Brain microvascular endothelial cell (primary cell): ENCODE measurements at regions not wholly inside any gene's neighbourhood (a gene's known extent, or its start where the extent isn't known, plus 50 kb on each side); places are given as distances from the start of the nearest gene placed in this dataset.

Experiments
- DNase-seq: peaks from one replicate; pipeline ENCODE4 v3.0.0-alpha.2; 2020
- H3K27ac ChIP-seq: fragments of 250-450 bp; sonication (Bioruptor Pico); 2 replicates; pipeline ENCODE4 v1.5.1; 2020; ENCODE audit warnings: mild to moderate bottlenecking, moderate library complexity
- H3K27me3 ChIP-seq: fragments of 250-450 bp; sonication (Bioruptor Pico); replicated peaks from 2 replicates; pipeline ENCODE4 v1.5.1; 2020; ENCODE audit warnings: mild to moderate bottlenecking
- H3K36me3 ChIP-seq: fragments of 250-450 bp; sonication (Bioruptor Pico); replicated peaks from 2 replicates; pipeline ENCODE4 v1.5.1; 2020; ENCODE audit warnings: mild to moderate bottlenecking
- H3K4me3 ChIP-seq: 2 replicates; pipeline ENCODE4 v1.5.1; 2011; ENCODE audit warnings: low read depth, mild to moderate bottlenecking, control low read depth, low read length, moderate library complexity
- CTCF ChIP-seq: IDR thresholded peaks from 2 replicates; pipeline ENCODE4 v1.5.1; 2011; ENCODE audit warnings: low read depth, mild to moderate bottlenecking, moderate library complexity, low read length, control low read depth, inconsistent platforms; ENCODE audit errors: missing control alignments
- in situ Hi-C: cut with HindIII; loops from 2 replicates; pipeline ENCODE4 v1.10.0; 2017; ENCODE audit warnings: low sequenced_read_pairs, low pct_ligation_motif_present

- H3K27ac ChIP-seq: no peak overlapping the region
- no peak for TF ChIP-seq CTCF
- no peak for DNase-seq
- no peak overlapping the region for H3K4me3 ChIP-seq
- no peaks in the 10 kb centered on the region for H3K27me3 ChIP-seq
- in situ Hi-C loops: no loop called here
- no peaks in the 10 kb centered on the region for H3K36me3 ChIP-seq
These were observed 276.2 kb downstream of the ASXL3 start for GRCh38 chr18:33854086-33854826.

- in situ Hi-C loops: no loop called here
These were observed 275.2 kb downstream of the ASXL3 start for GRCh38 chr18:33853187-33853586.

GRCh38 chr18:33851546-33852078 is 273.6 kb downstream of the ASXL3 start:
- H3K27ac ChIP-seq: no peak overlapping the region
- in situ Hi-C loops: no loop called here

More at GRCh38 chr18:33853187-33853586, 275.2 kb downstream of the ASXL3 start:
- DNase-seq: no peak
- Histone ChIP-seq H3K27me3 (no peaks in the 10 kb centered on the region), H3K4me3 (no peak overlapping the region), H3K36me3 (no peaks in the 10 kb centered on the region), H3K27ac (no peak overlapping the region)
- TF ChIP-seq CTCF: no peak

GRCh38 chr18:33849731-33850130 is 271.7 kb downstream of the ASXL3 start:
- Histone ChIP-seq H3K4me3 (no peak overlapping the region), H3K36me3 (no peaks in the 10 kb centered on the region), H3K27me3 (no peaks in the 10 kb centered on the region), H3K27ac (no peak overlapping the region)
- in situ Hi-C loops: no loop called here
- no peak for TF ChIP-seq CTCF
- no peak for DNase-seq

More at GRCh38 chr18:33851546-33852078, 273.6 kb downstream of the ASXL3 start:
- no peak for DNase-seq
- H3K27me3 ChIP-seq: no peaks in the 10 kb centered on the region
- no peaks in the 10 kb centered on the region for H3K36me3 ChIP-seq
- H3K4me3 ChIP-seq: no peak overlapping the region
- no peak for TF ChIP-seq CTCF

- in situ Hi-C loops: no loop called here
- TF ChIP-seq CTCF: no peak
These were observed 266.2 kb downstream of the ASXL3 start for GRCh38 chr18:33844232-33844631.

More at GRCh38 chr18:33844232-33844631, 266.2 kb downstream of the ASXL3 start:
- Histone ChIP-seq H3K4me3 (no peak overlapping the region), H3K27me3 (no peaks in the 10 kb centered on the region), H3K27ac (no peak overlapping the region), H3K36me3 (no peaks in the 10 kb centered on the region)
- no peak for DNase-seq
